Type B pancreatic cell (in vitro differentiated cells): ENCODE measurements at regions not wholly inside any gene's neighbourhood (a gene's known extent, or its start where the extent isn't known, plus 50 kb on each side); places are given as distances from the start of the nearest gene placed in this dataset.

Source experiments
- DNase-seq: peaks from one replicate; pipeline ENCODE4 v3.0.0; 2021; ENCODE audit warnings: mixed read lengths; ENCODE audit not compliant: unreplicated experiment; ENCODE audit errors: extremely low spot score
- H3K27ac Mint-ChIP-seq: 2 replicates; pipeline ENCODE4 v1.8.0; 2021; ENCODE audit warnings: mild to moderate bottlenecking, mixed read lengths
- H3K27me3 Mint-ChIP-seq: 2 replicates; pipeline ENCODE4 v1.8.0; 2021; ENCODE audit warnings: mixed read lengths
- H3K36me3 Mint-ChIP-seq: 2 replicates; pipeline ENCODE4 v1.8.0; 2021; ENCODE audit warnings: mixed read lengths
- H3K4me1 Mint-ChIP-seq: one replicate; pipeline ENCODE4 v1.8.0; 2021; ENCODE audit warnings: mixed read lengths; ENCODE audit not compliant: unreplicated experiment
- H3K4me3 Mint-ChIP-seq: 2 replicates; pipeline ENCODE4 v1.8.0; 2021; ENCODE audit warnings: mild to moderate bottlenecking, mixed read lengths
- H3K9me3 Mint-ChIP-seq: 2 replicates; pipeline ENCODE4 v1.8.0; 2021; ENCODE audit warnings: mixed read lengths
- TF ChIP-seq, protein P1 (sequence below): fragments of 200-600 bp; sonication (generic); conservative IDR thresholded peaks from 2 replicates; pipeline ENCODE4 v1.5.0; 2021; ENCODE audit warnings: antibody characterized with exemption, mild to moderate bottlenecking

DNA sequence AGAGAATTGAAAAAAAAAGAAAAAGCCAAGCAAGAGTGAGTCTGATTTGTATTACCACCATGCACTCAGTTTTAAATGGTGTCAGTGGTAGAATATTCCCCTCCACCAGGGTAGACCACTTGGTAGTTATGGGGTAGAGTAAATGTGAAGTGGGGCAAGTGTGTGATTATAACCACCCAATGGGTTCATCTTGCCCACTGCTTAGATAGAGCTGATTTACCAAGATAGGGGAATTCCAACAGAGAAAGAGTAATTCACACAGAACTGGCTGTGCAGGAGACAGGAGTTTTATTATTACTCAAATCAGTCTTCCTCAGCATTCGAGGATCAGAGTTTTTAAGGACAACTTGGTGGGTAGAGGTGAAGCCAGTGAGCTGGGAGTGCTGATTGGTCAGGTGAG, 113.3 kb upstream of the RAI14 start:
- H3K27me3 Mint-ChIP-seq, result no peaks in the 10 kb centered on the region
- no peak overlapping the region for H3K27ac Mint-ChIP-seq
- peaks cover 22% of the 10 kb centered on the region for H3K9me3 Mint-ChIP-seq
- no peak overlapping the region for H3K4me3 Mint-ChIP-seq
- no peak for DNase-seq
- TF ChIP-seq, protein P1, sequence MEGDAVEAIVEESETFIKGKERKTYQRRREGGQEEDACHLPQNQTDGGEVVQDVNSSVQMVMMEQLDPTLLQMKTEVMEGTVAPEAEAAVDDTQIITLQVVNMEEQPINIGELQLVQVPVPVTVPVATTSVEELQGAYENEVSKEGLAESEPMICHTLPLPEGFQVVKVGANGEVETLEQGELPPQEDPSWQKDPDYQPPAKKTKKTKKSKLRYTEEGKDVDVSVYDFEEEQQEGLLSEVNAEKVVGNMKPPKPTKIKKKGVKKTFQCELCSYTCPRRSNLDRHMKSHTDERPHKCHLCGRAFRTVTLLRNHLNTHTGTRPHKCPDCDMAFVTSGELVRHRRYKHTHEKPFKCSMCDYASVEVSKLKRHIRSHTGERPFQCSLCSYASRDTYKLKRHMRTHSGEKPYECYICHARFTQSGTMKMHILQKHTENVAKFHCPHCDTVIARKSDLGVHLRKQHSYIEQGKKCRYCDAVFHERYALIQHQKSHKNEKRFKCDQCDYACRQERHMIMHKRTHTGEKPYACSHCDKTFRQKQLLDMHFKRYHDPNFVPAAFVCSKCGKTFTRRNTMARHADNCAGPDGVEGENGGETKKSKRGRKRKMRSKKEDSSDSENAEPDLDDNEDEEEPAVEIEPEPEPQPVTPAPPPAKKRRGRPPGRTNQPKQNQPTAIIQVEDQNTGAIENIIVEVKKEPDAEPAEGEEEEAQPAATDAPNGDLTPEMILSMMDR, result no peak
- H3K4me1 Mint-ChIP-seq, result no peaks in the 10 kb centered on the region
- H3K36me3 Mint-ChIP-seq, result peaks cover 3% of the 10 kb centered on the region

DNA sequence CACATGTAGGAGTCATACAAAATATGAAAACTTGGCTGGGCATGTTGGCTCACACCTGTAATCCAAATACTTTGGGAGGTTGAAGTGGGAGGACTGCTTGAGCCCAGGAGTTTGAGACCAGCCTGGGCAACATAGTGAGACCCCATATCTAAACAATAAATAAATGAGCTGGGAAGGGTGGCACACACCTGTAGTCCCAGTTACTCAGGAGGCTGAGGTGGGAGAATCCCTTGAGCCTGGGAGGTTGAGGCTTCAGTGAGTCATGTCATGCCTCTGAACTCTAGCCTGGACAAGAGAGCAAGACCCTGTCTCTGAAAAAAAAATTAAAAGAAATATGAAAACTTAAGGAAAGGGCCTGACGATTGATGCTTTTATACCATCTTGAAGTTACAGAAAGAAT, 112.4 kb upstream of the RAI14 start:
- no peak for DNase-seq
- no peak overlapping the region for H3K4me3 Mint-ChIP-seq
- H3K9me3 Mint-ChIP-seq, result peaks cover 22% of the 10 kb centered on the region
- H3K36me3 Mint-ChIP-seq, result peaks cover 3% of the 10 kb centered on the region
- no peaks in the 10 kb centered on the region for H3K27me3 Mint-ChIP-seq
- H3K4me1 Mint-ChIP-seq, result peaks cover 2% of the 10 kb centered on the region
- TF ChIP-seq, protein P1, result no peak
- no peak overlapping the region for H3K27ac Mint-ChIP-seq

DNA sequence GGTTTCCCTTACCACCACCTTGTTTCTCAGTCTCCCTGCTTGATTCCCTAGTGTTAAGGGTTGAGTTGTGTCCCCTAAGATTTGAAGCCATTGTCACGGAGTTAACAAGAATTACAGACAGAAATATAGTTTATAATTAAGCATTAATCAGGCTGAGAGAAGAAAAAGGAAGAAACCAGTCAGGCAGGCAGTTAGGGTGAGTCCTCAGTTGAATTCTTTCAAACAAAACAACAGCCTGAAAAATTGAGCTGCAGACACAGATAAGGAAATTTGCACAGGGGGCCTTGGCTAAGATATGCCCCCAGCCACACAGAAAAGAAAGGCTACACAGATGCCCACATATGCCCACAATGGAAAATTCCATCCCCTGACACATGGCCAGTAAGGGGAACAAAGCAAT, 111.7 kb upstream of the RAI14 start:
- Mint-ChIP-seq H3K9me3 (peaks cover 22% of the 10 kb centered on the region), H3K27me3 (no peaks in the 10 kb centered on the region), H3K27ac (no peak overlapping the region), H3K36me3 (peaks cover 3% of the 10 kb centered on the region), H3K4me1 (peaks cover 5% of the 10 kb centered on the region), H3K4me3 (no peak overlapping the region)
- TF ChIP-seq, protein P1, result no peak
- no peak for DNase-seq

DNA sequence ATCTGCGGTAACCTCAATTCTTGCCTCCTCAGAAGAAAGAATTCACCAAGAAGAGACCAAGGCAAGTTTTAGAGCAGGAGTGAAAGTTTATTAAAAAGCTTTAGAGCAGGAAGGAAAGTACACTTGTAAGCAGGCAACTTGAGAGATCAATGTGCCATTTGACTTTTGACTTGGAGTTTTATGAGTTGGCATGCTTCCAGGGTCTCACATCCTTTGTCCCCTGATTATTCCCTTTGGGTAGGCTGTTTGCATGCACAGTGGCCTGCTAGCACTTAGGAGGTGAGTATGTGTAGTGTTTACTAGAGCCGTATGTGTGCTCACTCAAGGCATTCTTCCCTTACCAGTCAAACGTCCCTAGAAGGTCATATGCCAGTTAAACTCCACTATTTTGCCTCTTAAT, 111.0 kb upstream of the RAI14 start:
- Mint-ChIP-seq H3K4me1 (peaks cover 5% of the 10 kb centered on the region), H3K9me3 (peaks cover 22% of the 10 kb centered on the region), H3K4me3 (no peak overlapping the region), H3K36me3 (peaks cover 3% of the 10 kb centered on the region), H3K27ac (no peak overlapping the region), H3K27me3 (no peaks in the 10 kb centered on the region)
- TF ChIP-seq, protein P1, result no peak
- no peak for DNase-seq

DNA sequence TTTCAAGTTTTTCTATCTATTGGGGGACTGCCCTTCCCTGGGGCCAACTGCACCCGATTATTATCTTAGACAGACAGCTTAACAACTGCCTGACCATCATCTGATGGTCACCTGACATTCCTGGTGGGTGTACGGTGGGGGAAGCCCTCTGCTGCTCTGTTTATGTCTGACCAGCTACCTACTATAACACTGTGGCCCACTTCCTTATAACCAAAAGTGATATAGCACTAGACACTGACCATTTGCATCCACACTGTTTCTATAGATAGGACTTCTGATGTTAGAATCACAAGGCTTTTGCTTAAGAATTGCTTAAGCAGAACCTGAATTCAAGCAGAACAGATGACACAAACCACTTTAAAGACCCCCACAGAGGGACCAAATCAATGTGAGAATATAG, 110.5 kb upstream of the RAI14 start:
- Mint-ChIP-seq H3K27me3 (no peaks in the 10 kb centered on the region), H3K4me3 (no peak overlapping the region), H3K27ac (no peak overlapping the region), H3K4me1 (peaks cover 5% of the 10 kb centered on the region), H3K36me3 (peaks cover 3% of the 10 kb centered on the region), H3K9me3 (peaks cover 22% of the 10 kb centered on the region)
- TF ChIP-seq, protein P1, result no peak
- no peak for DNase-seq
